Astrocyte of the cerebellum (primary cell): ENCODE measurements at regions not wholly inside any gene's neighbourhood (a gene's known extent, or its start where the extent isn't known, plus 50 kb on each side); places are given as distances from the start of the nearest gene placed in this dataset.
"Not testable (repeated sequence)": the region's sequence is repeated elsewhere in the genome, so short reads cannot be mapped to it uniquely, and the experiment has no call there.

Experiments used
- DNase-seq: peaks from one replicate; pipeline ENCODE4 v3.0.0-alpha.2; 2011; ENCODE audit warnings: low read depth
- H3K4me3 ChIP-seq: 2 replicates; pipeline ENCODE4 v1.5.1; 2011; ENCODE audit warnings: mild to moderate bottlenecking, low read depth, low read length, moderate library complexity
- in situ Hi-C: cut with HindIII; loops from 2 replicates; pipeline ENCODE4 v1.10.0; 2017; ENCODE audit warnings: low sequenced_read_pairs
- TF ChIP-seq, protein P1 (sequence below): IDR thresholded peaks from 2 replicates; pipeline ENCODE4 v1.5.1; 2012; ENCODE audit warnings: low read length, low read depth, moderate library complexity, mild to moderate bottlenecking; ENCODE audit errors: missing control alignments

DNA sequence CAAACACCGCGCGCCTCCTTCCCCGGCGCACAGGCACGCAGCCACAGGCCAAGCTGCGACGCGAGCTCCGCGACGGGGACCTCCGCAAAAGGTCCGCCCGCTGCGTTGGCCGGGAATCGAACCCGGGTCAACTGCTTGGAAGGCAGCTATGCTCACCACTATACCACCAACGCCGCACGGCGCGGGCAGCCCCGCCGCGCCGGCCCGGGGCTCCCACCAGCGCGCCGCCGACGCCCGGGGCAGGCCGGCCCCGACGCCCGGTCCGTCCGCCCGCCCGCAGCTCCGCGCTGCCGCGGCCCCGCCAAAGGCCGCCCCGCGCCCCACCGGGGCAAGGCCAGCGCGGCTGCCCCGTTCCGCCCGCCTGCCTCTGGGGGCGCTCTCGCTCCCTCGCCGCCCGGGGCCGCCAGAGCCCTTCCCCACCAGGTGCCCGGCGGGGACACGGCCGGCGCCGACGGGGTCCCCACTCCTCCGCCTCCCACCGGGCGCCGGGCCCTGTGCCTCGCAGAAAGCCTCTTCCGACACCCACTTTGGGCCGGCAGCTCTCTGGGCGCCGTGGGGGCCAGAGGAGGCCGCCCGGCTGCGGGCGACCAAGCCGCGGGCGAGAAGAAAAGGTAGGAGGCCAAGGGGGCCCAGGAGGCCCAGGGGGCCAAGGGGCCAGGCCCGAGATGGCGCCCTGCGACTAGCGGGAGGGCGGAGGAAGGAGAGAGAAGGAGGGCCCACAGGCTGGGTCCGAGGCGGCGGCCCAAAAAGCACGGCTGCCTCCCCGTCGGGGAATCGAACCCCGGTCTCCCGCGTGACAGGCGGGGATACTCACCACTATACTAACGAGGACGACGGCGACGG lies 50.2 kb upstream of the FCGR2A start:
- DNase-seq, in situ Hi-C loops, H3K4me3 ChIP-seq: not testable (repeated sequence)

DNA sequence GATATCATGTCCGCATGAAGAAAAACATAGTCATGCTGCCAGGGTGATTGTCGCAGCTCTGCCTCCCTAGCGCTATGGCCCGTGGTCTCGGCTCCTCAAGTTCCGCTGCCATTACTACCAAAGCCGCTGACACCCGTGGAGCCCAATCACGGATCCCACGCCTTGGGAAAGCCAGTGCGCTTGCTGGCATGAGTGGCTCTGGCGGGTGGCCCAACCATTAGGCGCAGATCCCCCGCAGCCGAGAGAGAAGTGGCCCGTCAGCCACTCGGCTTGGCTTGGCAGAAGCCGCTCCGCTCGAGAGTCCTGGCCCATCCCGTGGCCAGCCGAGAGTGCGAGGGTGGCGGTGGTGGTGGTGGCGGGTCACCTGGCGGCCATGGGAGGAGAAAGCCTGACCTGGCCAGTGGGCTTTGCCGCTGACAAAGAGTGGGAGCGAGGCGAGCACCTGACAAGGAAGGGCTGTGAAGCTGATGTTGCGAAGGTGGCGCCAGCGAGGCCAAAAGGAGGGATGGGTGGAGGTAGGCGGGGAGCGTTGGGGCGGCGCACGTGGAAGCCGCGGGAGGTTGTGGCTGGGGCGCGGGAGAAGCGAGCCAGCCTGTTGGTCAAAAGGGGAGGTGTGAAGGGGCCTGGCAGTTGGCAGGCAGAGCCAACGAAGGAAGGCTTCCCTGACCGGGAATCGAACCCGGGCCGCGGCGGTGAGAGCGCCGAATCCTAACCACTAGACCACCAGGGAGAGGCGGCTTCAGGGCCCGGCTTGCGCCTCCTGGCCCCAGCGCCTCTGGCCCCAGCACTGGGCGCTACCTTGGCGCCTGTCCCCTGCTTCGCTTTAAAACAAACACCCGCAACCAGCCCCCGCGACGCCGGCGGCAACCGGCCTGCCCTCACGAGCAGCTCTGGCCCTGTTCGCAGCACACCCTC lies 51.0 kb upstream of the FCGR2A start:
- in situ Hi-C loops, DNase-seq, H3K4me3 ChIP-seq: not testable (repeated sequence)

DNA sequence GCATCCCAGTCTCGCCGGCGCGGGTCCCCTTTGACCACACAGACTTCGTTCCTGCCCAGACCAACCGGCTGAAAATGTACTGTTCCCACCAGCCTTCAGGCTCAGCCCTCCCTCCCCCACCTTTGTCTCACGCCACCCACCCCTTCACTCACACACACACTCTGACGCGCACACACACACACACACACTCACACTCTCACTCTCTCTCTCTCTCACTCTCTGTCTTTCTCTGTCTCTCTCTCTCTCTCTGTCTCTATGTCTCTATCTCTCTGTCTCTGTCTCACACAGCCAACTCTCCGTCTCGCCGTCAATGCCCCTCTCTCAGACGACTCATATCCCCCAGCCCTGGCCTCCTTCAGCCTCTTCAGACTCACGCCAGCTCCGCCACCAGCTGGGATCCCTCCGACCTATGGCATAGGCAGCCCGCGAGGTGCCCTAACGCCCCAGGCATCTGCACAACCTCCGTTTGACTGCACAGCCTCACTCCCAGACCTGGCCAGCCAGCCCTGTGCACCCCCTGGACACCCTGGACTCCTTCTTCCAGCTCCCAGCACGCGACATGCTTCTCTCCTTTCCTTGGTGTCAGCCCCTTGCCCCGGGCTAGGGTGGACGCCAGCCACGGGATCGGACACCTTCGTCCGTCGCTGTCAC lies 53.4 kb upstream of the FCGR2A start:
- H3K4me3 ChIP-seq, DNase-seq, in situ Hi-C loops: not testable (repeated sequence)

DNA sequence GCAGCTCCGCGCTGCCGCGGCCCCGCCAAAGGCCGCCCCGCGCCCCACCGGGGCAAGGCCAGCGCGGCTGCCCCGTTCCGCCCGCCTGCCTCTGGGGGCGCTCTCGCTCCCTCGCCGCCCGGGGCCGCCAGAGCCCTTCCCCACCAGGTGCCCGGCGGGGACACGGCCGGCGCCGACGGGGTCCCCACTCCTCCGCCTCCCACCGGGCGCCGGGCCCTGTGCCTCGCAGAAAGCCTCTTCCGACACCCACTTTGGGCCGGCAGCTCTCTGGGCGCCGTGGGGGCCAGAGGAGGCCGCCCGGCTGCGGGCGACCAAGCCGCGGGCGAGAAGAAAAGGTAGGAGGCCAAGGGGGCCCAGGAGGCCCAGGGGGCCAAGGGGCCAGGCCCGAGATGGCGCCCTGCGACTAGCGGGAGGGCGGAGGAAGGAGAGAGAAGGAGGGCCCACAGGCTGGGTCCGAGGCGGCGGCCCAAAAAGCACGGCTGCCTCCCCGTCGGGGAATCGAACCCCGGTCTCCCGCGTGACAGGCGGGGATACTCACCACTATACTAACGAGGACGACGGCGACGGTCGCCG lies 57.4 kb upstream of the FCGR2A start:
- DNase-seq, in situ Hi-C loops, H3K4me3 ChIP-seq: not testable (repeated sequence)

DNA sequence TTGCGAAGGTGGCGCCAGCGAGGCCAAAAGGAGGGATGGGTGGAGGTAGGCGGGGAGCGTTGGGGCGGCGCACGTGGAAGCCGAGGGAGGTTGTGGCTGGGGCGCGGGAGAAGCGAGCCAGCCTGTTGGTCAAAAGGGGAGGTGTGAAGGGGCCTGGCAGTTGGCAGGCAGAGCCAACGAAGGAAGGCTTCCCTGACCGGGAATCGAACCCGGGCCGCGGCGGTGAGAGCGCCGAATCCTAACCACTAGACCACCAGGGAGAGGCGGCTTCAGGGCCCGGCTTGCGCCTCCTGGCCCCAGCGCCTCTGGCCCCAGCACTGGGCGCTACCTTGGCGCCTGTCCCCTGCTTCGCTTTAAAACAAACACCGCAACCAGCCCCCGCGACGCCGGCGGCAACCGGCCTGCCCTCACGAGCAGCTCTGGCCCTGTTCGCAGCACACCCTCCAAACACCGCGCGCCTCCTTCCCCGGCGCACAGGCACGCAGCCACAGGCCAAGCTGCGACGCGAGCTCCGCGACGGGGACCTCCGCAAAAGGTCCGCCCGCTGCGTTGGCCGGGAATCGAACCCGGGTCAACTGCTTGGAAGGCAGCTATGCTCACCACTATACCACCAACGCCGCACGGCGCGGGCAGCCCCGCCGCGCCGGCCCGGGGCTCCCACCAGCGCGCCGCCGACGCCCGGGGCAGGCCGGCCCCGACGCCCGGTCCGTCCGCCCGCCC lies 58.1 kb upstream of the FCGR2A start:
- DNase-seq, in situ Hi-C loops, H3K4me3 ChIP-seq: not testable (repeated sequence)

DNA sequence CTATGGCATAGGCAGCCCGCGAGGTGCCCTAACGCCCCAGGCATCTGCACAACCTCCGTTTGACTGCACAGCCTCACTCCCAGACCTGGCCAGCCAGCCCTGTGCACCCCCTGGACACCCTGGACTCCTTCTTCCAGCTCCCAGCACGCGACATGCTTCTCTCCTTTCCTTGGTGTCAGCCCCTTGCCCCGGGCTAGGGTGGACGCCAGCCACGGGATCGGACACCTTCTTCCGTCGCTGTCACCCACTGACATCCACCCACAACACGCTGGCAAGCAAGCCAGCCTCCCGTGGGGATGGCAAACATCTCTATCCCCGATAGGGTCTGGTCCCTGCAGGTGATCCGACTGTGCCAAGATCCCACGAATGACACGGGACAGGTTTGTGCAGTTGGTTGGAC lies 60.5 kb upstream of the FCGR2A start:
- H3K4me3 ChIP-seq, in situ Hi-C loops, DNase-seq: not testable (repeated sequence)

DNA sequence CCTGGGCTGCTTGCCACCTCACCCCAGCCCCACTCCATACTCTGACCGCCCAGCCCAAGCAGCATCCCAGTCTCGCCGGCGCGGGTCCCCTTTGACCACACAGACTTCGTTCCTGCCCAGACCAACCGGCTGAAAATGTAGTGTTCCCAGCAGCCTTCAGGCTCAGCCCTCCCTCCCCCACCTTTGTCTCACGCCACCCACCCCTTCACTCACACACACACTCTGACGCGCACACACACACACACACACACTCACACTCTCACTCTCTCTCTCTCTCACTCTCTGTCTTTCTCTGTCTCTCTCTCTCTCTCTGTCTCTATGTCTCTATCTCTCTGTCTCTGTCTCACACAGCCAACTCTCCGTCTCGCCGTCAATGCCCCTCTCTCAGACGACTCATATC lies 61.0 kb upstream of the FCGR2A start:
- H3K4me3 ChIP-seq, in situ Hi-C loops, DNase-seq: not testable (repeated sequence)

DNA sequence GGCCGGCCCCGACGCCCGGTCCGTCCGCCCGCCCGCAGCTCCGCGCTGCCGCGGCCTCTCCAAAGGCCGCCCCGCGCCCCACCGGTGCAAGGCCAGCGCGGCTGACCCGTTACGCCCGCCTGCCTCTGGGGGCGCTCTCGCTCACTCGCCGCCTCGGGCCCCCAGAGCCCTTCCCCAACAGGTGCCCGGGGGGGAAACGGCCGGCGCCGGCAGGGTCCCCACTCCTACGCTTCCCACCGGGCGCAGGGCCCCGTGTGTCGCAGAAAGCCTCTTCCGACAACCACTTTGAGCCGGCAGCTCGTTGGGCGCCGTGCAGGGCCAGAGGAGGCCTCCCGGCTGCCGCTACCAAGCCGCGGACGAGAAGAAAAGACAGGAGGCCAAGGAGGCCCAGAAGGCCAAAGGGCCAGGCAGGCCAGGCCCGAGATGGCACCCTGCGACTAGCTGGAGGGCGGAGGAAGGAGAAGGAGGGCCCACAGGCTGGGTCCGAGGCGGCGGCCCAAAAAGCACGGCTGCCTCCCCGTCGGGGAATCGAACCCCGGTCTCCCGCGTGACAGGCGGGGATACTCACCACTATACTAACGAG lies 64.9 kb upstream of the FCGR2A start:
- peak overlapping the region; percentile 38 for H3K4me3 ChIP-seq
- in situ Hi-C loops = no loop called here
- DNase-seq = no peak
- TF ChIP-seq, protein P1, sequence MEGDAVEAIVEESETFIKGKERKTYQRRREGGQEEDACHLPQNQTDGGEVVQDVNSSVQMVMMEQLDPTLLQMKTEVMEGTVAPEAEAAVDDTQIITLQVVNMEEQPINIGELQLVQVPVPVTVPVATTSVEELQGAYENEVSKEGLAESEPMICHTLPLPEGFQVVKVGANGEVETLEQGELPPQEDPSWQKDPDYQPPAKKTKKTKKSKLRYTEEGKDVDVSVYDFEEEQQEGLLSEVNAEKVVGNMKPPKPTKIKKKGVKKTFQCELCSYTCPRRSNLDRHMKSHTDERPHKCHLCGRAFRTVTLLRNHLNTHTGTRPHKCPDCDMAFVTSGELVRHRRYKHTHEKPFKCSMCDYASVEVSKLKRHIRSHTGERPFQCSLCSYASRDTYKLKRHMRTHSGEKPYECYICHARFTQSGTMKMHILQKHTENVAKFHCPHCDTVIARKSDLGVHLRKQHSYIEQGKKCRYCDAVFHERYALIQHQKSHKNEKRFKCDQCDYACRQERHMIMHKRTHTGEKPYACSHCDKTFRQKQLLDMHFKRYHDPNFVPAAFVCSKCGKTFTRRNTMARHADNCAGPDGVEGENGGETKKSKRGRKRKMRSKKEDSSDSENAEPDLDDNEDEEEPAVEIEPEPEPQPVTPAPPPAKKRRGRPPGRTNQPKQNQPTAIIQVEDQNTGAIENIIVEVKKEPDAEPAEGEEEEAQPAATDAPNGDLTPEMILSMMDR = peak; percentile 56

DNA sequence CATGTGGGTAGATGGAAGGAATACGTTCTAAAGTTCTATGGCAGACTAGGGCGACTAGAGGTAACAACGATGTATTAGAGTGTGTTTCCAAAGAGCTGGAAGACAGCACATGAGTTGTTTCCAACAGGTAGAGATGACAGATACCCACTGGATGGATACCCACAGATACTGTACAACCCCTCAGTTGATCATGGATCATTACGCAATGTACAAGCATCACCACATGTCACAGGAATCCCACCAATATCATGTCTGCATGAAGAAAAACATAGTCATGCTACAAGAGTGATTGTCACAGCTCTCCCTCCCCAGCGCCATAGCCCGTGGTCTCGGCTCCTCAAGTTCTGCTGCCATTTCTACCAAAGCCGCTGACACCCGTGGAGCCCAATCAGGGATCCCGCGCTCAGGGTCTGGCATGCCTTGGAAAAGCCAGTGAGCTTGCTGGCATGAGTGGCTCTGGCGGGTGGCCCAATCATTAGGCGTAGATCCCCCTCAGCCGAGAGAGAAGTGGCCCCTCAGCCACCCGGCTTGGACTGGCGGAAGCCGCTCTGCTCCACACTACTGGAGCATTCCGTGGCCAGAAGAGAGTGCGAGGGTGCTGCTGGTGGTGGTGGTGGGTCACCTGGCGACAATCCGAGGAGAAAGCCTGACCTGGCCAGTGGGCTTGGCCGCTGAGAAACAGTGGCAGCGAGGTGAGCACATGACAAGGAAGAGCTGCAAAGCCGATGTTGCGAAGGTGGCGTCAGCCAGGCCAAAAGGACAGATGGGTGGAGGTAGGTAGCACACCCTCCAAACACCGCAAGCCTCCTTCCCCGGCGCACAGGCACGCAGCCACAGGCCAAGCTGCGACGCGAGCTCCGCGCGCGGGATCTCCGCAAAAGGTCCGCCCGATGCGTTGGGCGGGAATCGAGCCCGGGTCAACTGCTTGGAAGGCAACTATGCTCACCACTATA lies 65.7 kb upstream of the FCGR2A start:
- TF ChIP-seq, protein P1 = no peak
- in situ Hi-C loops = no loop called here
- no peak for DNase-seq
- H3K4me3 ChIP-seq = peak overlapping the region; percentile 19

DNA sequence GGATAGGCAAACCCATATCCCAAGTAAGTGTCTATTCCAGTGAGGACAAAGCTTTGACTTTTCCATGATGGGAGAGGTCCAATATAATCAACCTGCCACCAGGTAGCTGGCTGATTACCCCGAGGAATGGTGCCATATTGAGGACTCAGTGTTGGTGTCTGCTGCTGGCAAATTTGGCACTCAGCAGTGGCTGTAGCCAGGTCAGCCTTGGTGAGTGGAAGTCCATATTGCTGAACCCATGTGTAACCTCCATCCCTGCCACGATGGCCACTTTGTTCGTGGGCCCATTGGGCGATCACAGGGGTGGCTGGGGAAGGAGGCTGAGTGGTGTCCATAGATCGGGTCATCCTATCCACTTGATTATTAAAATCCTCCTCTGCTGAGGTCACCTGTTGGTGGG lies 65.5 kb upstream of the CFAP126 start:
- in situ Hi-C loops, H3K4me3 ChIP-seq, DNase-seq: not testable (repeated sequence)
